ENCODE measurements at regions not wholly inside any gene's neighbourhood (a gene's known extent, or its start where the extent isn't known, plus 50 kb on each side); places are given as distances from the start of the nearest gene placed in this dataset.

DNA sequence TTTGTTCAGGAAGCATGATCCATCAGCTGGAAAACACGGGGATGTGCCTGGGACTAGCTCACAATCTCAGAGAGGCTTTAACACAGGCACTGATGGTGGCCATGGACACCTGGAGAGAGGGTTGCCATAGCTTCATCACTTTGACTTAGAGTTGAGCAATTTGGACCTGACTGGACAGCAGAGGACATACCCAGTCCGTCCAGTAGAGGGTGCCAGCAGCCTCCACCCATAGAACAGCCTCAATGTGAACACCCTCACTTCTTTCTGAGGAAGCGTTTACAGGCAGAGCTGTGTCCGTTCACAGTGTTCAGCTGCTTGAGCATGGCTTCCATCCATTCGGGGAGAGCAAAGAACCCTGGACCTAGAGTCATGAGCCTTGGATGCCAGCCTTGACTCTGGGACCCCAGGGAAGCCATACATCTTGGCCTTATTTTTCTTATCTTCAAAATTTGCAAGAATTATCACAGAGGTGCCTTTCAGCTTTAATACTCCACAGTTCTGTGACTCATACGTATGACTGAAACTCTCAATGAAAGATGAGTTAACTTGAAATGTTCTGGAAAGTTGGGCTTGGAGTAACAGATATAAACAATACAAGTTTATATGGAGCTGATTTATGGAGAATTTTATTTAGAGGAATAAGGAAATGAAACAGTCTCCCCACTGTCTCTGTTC lies 302.9 kb upstream of the PODXL start:
- no peak for TF ChIP-seq YY1 (IDR thresholded peaks at IDR 0.05; ENCODE audit: insufficient read depth, insufficient read length)
- TF ChIP-seq SUZ12 (IDR thresholded peaks at IDR 0.05; ENCODE audit: extremely low read depth, insufficient read depth, insufficient read length), result no peak
- no peak for TF ChIP-seq ZNF274 (IDR thresholded peaks at IDR 0.05; ENCODE audit: low read depth, low read length)

Measured in NT2/D1 (cell line).